AG08396 (cell line): ENCODE measurements at regions not wholly inside any gene's neighbourhood (a gene's known extent, or its start where the extent isn't known, plus 50 kb on each side); places are given as distances from the start of the nearest gene placed in this dataset.

Experiments
- DNase-seq: peaks from one replicate; pipeline ENCODE4 v3.0.0; 2012; ENCODE audit warnings: low spot score, mixed read lengths

GRCh38 chr12:95411466-95411865 lies 62.5 kb upstream of the METAP2 start:
- DNase-seq: no peak

DNA sequence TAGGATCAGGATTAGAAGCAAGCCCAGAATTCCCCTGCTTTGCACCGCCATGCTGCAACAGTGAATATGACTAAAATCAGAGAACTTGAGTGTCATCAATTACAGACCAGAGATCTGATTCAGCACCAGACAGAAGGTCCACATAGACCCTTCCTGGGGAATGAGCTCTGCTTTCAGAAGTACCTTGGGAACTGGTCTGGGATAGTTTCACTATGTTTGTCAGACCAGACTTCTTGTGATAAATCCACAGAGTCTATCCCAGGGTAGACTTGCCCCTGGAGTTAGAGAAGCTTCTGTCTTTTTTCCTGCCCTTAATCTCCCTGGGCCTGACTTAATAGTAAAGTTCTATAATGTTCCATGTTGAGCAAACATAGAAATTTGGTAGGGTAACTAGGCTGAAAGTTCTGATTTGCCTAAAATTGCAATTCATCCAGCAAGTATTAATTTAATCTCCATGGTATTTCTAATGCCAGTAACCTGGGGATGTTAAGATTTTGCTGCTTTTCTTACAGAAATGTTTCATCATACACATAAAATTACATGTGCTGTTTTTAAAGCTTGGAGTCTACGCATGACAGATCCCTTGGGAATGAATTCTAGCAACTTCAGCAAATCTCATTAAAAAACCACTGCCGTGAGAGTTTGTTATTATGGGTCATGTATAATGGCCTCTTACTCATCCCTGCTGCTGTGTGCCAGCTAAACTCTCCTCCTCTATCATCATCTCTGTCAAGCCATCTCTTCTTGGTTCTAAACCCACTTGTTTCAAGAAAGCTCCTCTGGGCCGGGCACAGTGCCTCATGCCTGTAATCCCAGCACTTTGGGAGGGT lies 61.3 kb upstream of the METAP2 start:
- peak; percentile 70 for DNase-seq

- DNase-seq: no peak
These were observed 60.4 kb upstream of the METAP2 start for GRCh38 chr12:95413576-95413975.

- no peak for DNase-seq
These were observed 58.5 kb upstream of the METAP2 start for GRCh38 chr12:95415451-95415850.

DNA sequence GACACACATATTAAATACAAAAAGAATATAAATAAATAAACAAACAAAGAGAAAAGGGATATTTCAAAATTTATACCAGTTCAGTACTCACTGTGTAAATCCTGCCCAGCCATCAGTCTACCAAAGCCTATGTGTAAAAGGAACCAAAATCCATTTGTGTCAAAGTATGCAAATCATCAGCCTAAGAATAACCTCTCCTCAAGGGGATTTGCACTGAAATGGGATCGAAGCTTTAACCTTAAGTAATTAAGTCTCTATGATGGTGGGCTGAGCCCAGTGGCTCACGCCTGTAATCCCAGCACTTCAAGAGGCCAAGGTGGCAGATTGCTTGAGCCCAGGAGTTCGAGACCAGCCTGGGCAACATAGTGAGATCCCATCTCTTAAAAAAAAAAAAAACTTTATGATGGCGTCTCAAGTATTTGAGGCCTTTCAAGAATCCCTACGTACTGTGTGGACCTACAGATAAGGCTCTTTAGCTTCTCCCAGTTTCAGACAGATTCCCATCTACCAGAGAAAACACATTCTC lies 57.8 kb upstream of the METAP2 start:
- no peak for DNase-seq

- DNase-seq: no peak
These were observed 56.6 kb upstream of the METAP2 start for GRCh38 chr12:95417372-95417771.

- no peak for DNase-seq
These were observed 55.8 kb upstream of the METAP2 start for GRCh38 chr12:95418142-95418541.
